Ishikawa (cell line): ENCODE measurements at regions not wholly inside any gene's neighbourhood (a gene's known extent, or its start where the extent isn't known, plus 50 kb on each side); places are given as distances from the start of the nearest gene placed in this dataset.

Source experiments
- CEBPB ChIP-seq: IDR thresholded peaks from 2 replicates; pipeline ENCODE4 v1.6.1; 2012
- CREB1 ChIP-seq: IDR thresholded peaks from 2 replicates; pipeline ENCODE4 v1.6.1; 2012; ENCODE audit warnings: low read depth
- EGR1 ChIP-seq: IDR thresholded peaks from 2 replicates; pipeline ENCODE4 v1.6.1; 2012
- EP300 ChIP-seq: IDR thresholded peaks from 2 replicates; pipeline ENCODE4 v1.6.1; 2012; ENCODE audit warnings: borderline replicate concordance
- FOXM1 ChIP-seq: IDR thresholded peaks from 2 replicates; pipeline ENCODE4 v1.6.1; 2012; ENCODE audit warnings: low read depth, borderline replicate concordance
- NFIC ChIP-seq: IDR thresholded peaks from 2 replicates; pipeline ENCODE4 v1.6.1; 2012
- RAD21 ChIP-seq: IDR thresholded peaks from 2 replicates; pipeline ENCODE4 v1.6.1; 2012; ENCODE audit warnings: low read depth
- TAF1 ChIP-seq: IDR thresholded peaks from 2 replicates; pipeline ENCODE4 v1.6.1; 2012; ENCODE audit warnings: low read depth, mild to moderate bottlenecking
- TCF12 ChIP-seq: IDR thresholded peaks from 2 replicates; pipeline ENCODE4 v1.6.1; 2012; ENCODE audit warnings: low read depth
- TEAD4 ChIP-seq: IDR thresholded peaks from 2 replicates; pipeline ENCODE4 v1.6.1; 2012
- YY1 ChIP-seq: IDR thresholded peaks from 2 replicates; pipeline ENCODE4 v1.6.1; 2012; ENCODE audit warnings: low read depth
- ZBTB7A ChIP-seq: IDR thresholded peaks from 2 replicates; pipeline ENCODE4 v1.6.1; 2012; ENCODE audit warnings: low read depth
- TF ChIP-seq, protein P1 (sequence below): IDR thresholded peaks from 2 replicates; pipeline ENCODE4 v1.6.1; 2012
- TF ChIP-seq, protein P2 (sequence below): IDR thresholded peaks from 2 replicates; pipeline ENCODE4 v1.6.1; 2012; ENCODE audit warnings: low read depth, mild to moderate bottlenecking
- TF ChIP-seq, protein P3 (sequence below): IDR thresholded peaks from 2 replicates; pipeline ENCODE4 v1.6.1; 2012

DNA sequence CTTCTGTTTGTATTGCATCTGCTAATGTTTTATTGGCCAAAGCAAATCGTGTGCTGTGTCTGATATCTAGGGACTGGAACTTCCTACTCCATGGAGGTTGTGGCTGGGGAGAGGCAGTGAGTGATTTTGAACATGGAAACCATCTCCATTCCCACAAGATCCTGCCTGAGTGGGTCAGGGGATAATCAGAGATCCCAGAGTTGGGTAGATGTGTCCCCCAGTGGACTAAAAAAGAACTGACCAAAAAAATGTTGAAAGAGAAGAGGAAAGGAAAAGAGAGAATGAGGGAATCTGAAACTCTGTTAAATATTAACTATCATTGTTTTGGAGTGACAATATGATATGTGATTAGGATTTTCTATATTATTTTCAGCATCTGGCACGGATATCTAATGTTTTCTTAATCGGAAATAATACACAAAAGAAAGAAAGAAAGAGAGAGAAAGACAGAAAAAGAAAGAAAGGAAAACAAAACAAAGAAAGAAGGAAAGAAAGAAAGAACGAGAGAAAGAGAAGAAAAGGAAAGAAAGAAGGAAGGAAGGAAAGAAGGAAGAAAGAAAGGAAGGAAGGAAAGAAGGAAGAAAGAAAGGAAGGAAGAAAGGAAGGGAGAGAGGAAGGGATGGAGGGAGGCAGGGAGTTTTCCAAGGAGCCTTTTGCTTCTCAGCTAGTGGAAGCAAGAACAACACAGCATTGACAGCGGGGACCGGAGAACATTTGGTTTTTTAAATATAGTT is 638.5 kb downstream of the CCSER2 start:
- TF ChIP-seq RAD21 (no peak), NFIC (no peak), CEBPB (no peak), EGR1 (no peak), FOXM1 (no peak), YY1 (no peak), EP300 (no peak), TEAD4 (no peak), TAF1 (no peak), ZBTB7A (no peak)
- TF ChIP-seq, protein P1, sequence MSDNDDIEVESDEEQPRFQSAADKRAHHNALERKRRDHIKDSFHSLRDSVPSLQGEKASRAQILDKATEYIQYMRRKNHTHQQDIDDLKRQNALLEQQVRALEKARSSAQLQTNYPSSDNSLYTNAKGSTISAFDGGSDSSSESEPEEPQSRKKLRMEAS = no peak
- TF ChIP-seq, protein P2, sequence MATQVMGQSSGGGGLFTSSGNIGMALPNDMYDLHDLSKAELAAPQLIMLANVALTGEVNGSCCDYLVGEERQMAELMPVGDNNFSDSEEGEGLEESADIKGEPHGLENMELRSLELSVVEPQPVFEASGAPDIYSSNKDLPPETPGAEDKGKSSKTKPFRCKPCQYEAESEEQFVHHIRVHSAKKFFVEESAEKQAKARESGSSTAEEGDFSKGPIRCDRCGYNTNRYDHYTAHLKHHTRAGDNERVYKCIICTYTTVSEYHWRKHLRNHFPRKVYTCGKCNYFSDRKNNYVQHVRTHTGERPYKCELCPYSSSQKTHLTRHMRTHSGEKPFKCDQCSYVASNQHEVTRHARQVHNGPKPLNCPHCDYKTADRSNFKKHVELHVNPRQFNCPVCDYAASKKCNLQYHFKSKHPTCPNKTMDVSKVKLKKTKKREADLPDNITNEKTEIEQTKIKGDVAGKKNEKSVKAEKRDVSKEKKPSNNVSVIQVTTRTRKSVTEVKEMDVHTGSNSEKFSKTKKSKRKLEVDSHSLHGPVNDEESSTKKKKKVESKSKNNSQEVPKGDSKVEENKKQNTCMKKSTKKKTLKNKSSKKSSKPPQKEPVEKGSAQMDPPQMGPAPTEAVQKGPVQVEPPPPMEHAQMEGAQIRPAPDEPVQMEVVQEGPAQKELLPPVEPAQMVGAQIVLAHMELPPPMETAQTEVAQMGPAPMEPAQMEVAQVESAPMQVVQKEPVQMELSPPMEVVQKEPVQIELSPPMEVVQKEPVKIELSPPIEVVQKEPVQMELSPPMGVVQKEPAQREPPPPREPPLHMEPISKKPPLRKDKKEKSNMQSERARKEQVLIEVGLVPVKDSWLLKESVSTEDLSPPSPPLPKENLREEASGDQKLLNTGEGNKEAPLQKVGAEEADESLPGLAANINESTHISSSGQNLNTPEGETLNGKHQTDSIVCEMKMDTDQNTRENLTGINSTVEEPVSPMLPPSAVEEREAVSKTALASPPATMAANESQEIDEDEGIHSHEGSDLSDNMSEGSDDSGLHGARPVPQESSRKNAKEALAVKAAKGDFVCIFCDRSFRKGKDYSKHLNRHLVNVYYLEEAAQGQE = no peak
- TF ChIP-seq, protein P3, sequence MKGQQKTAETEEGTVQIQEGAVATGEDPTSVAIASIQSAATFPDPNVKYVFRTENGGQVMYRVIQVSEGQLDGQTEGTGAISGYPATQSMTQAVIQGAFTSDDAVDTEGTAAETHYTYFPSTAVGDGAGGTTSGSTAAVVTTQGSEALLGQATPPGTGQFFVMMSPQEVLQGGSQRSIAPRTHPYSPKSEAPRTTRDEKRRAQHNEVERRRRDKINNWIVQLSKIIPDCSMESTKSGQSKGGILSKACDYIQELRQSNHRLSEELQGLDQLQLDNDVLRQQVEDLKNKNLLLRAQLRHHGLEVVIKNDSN = no peak

DNA sequence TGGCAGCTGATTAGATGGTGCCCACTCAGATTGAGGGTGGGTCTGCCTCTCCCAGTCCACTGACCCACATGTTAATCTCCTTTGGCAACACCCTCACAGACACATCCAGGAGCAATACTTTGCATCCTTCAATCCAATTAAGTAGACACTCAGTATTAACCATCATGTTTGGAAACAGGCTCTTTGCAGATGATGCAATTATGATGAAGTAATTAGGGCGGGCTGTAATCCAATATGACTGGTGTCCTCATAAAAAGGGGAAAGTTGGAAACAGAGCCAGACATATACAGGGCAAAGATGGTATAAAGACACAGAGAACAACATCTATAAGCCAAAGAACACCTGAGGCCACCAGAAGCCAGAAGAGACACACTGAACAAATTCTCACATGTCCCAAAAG is 658.6 kb downstream of the CCSER2 start:
- TF ChIP-seq EGR1 (no peak), YY1 (no peak), TEAD4 (no peak), CEBPB (no peak), NFIC (no peak)

DNA sequence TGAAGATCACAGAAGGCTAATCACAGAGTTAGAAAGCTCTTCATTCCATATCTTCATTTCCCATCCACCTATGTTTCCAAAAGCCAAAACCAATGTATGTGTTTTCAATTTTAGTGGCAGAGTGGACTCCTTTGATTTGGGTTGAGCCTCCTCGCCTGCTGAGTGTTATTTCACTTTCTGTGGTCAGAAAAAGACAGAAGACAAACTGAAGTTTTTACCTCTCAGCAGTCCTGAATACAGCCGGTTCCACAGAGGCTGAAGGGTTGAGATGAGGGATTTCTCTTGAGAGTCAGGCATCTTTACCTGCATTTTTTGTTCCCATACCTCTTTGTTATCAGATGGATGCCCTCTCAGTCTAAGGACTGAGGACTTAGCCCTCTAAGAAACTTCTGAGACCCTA is 659.6 kb downstream of the CCSER2 start:
- TF ChIP-seq NFIC (no peak), CEBPB (no peak)
- TF ChIP-seq, protein P2 = no peak

DNA sequence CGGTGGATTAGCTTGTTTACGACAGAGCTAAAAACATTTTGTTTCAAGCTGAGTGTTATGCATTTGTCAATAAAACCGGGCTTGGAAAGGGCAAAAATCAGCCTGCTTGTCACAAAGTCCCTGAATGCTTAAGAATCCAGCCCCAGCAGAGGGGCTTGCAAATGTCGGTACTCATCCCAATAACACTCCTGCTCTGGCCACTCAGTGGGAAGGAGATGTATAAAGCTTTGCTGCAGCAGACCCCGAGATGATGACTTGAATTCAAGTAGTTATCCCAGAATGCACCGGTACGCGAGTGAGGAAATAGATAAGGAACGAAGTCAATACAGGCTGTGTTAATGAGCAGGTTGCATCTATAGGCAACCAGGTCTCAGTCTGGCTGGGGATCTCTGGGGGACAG is 662.3 kb downstream of the CCSER2 start:
- no peak for TF ChIP-seq YY1
- no peak for TF ChIP-seq FOXM1
- no peak for TF ChIP-seq NFIC
- TF ChIP-seq, protein P2 = no peak
- TF ChIP-seq CEBPB = no peak
- no peak for TF ChIP-seq CREB1
- TF ChIP-seq EGR1 = no peak
- TF ChIP-seq EP300 = no peak
- no peak for TF ChIP-seq ZBTB7A
- TF ChIP-seq TEAD4 = no peak

DNA sequence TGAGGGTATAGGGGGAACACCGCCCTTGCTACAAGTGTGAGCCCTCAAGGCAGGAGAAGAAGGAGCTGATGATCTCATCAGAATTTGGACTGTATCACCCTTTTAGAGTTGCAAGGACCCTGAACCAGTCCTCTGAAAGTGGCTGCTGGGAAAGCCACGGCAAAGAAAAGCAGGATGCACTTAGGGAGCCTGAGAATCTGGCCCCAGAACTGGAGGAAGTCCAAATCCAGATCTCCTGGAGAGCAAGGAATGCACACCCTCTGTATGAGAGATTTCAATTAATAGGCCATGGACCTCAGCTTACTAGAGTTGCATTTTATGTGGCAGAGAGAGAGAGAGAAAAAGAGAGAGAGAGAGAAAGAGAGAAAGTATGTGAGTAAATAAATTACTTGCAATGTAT is 662.9 kb downstream of the CCSER2 start:
- TF ChIP-seq CEBPB (no peak), TEAD4 (no peak), EP300 (no peak), FOXM1 (no peak), TAF1 (no peak), TCF12 (no peak), YY1 (no peak), CREB1 (no peak), RAD21 (no peak), EGR1 (no peak), ZBTB7A (no peak)
